ENCODE measurements at regions not wholly inside any gene's neighbourhood (a gene's known extent, or its start where the extent isn't known, plus 50 kb on each side); places are given as distances from the start of the nearest gene placed in this dataset.

- TF ChIP-seq YY1 (IDR thresholded peaks at IDR 0.05; ENCODE audit: extremely low read depth, insufficient replicate concordance, low read depth, low read length) = no peak
These were observed 457.9 kb upstream of the ADAMTS9 start (continued) for GRCh38 chr3:65145680-65146079.

GRCh38 chr3:65144791-65145351 lies 457.1 kb upstream of the ADAMTS9 start:
- ChIA-PET CTCF (no interaction called here), POLR2A (no interaction called here), RAD21 (ENCODE audit: low non-redundant PET in 1 of 2, low total read pairs in 2 of 2, uncharacterized antibody in 2 of 2, unreplicated experiment in 2 of 2) (no interaction called here)
- H3K79me2 ChIP-seq (ENCODE audit: insufficient read depth, low read length) = no peaks in the 10 kb centered on the region
- intact Hi-C loops (cut with micrococcal nuclease) = no loop called here
- no peaks in the 10 kb centered on the region for H3K9me2 ChIP-seq (ENCODE audit: insufficient read depth)
- no peaks in the 10 kb centered on the region for H4K20me1 ChIP-seq (ENCODE audit: insufficient read depth)
- no peaks in the 10 kb centered on the region for H3K36me3 ChIP-seq (ENCODE audit: control insufficient read depth in 1 of 2, insufficient read depth in 2 of 2, low read length in 2 of 2)
- no peak overlapping the region for H3K9ac ChIP-seq (ENCODE audit: low read length)
- peaks cover 0 to 7% of the 10 kb centered on the region in 2 experiments; a peak in 2 of 4 replicates for H3K4me1 ChIP-seq (ENCODE audit: control insufficient read depth in 1 of 2, insufficient read depth in 2 of 2, low read length in 2 of 2)
- no TSS peak for BruUV-seq (replicated peaks)
- no peak overlapping the region for H2AFZ ChIP-seq (ENCODE audit: low read depth, low read length, poor library complexity, severe bottlenecking)
- H3K27me3 ChIP-seq (ENCODE audit: insufficient read depth, low read length) = peaks cover 4% of the 10 kb centered on the region; the same call in 1 of the 2 replicates
- H3K4me2 ChIP-seq (ENCODE audit: low read length) = no peak overlapping the region
- ATAC-seq (no peak), DNase-seq (ENCODE audit: low read depth, low spot score) (no peak)
- H3K27ac ChIP-seq (ENCODE audit: low read depth, low read length) = no peak overlapping the region
- TF ChIP-seq EGR1 (IDR thresholded peaks at IDR 0.05; ENCODE audit: low read depth) = no peak
- TF ChIP-seq ZFX (IDR thresholded peaks at IDR 0.05) = no peak
- TF ChIP-seq ZBTB33 (IDR thresholded peaks at IDR 0.05; ENCODE audit: extremely low read depth, insufficient replicate concordance, low read length) = no peak
- no peak for TF ChIP-seq CEBPB (IDR thresholded peaks at IDR 0.05; ENCODE audit: low read depth)
- no peak for TF ChIP-seq EZH2 (IDR thresholded peaks at IDR 0.05)
- no peaks in the 10 kb centered on the region for H3K9me3 ChIP-seq (ENCODE audit: control insufficient read depth in 1 of 2, insufficient read depth in 1 of 2, low read depth in 1 of 2, low read length in 2 of 2)
- H3K4me3 ChIP-seq (replicated peaks in 1 of 2; ENCODE audit: low read depth in 1 of 2, low read length in 2 of 2) = no peak overlapping the region
